Anterior cingulate cortex (tissue), 58 donors: ENCODE measurements at regions not wholly inside any gene's neighbourhood (a gene's known extent, or its start where the extent isn't known, plus 50 kb on each side); places are given as distances from the start of the nearest gene placed in this dataset.
"Not testable (repeated sequence)": the region's sequence is repeated elsewhere in the genome, so short reads cannot be mapped to it uniquely, and the experiment has no call there.

Experiments
- DNase-seq, 58 donors: peaks; one replicate each; lab custom pipeline; 2025; lab: John Stamatoyannopoulos, UW

GRCh38 chr13:94825507-94825906 is 113.2 kb upstream of the SOX21 start:
- DNase-seq, result peak in 54 of 58 donors; percentile 6 to 88 (median 62)

- DNase-seq, result no peak
These were observed 112.3 kb upstream of the SOX21 start for GRCh38 chr13:94824601-94825000.

GRCh38 chr13:94822356-94822755 is 110.0 kb upstream of the SOX21 start:
- DNase-seq, result no peak

- no peak for DNase-seq
These were observed 103.9 kb upstream of the SOX21 start for GRCh38 chr13:94816256-94816655.

GRCh38 chr13:94813920-94814475 is 101.7 kb upstream of the SOX21 start:
- no peak for DNase-seq

GRCh38 chr13:94811753-94812152 is 99.4 kb upstream of the SOX21 start:
- no peak for DNase-seq

GRCh38 chr13:94800423-94800822 is 88.1 kb upstream of the SOX21 start:
- no peak for DNase-seq

- DNase-seq, result no peak
These were observed 87.0 kb upstream of the SOX21 start for GRCh38 chr13:94799299-94799698.

GRCh38 chr13:94798738-94799137 is 86.4 kb upstream of the SOX21 start:
- DNase-seq, result no peak

- DNase-seq, result no peak
These were observed 82.9 kb upstream of the SOX21 start for GRCh38 chr13:94795292-94795691.

- not testable (repeated sequence) for DNase-seq
These were observed 73.9 kb upstream of the SOX21 start for GRCh38 chr13:94786246-94786645.

GRCh38 chr13:94784066-94784465 is 71.7 kb upstream of the SOX21 start:
- no peak for DNase-seq

GRCh38 chr13:94783489-94783888 is 71.1 kb upstream of the SOX21 start:
- no peak for DNase-seq

GRCh38 chr13:94780421-94780820 is 68.1 kb upstream of the SOX21 start:
- no peak for DNase-seq

- DNase-seq, result no peak
These were observed 66.6 kb upstream of the SOX21 start for GRCh38 chr13:94778986-94779385.

- DNase-seq, result no peak
These were observed 66.2 kb upstream of the SOX21 start for GRCh38 chr13:94778585-94778984.

GRCh38 chr13:94776956-94777355 is 64.6 kb upstream of the SOX21 start:
- no peak for DNase-seq

- no peak for DNase-seq
These were observed 64.0 kb upstream of the SOX21 start for GRCh38 chr13:94776300-94776699.

GRCh38 chr13:94765814-94766213 is 53.5 kb upstream of the SOX21 start:
- DNase-seq, result no peak

GRCh38 chr13:94764576-94765321 is 52.4 kb upstream of the SOX21 start:
- no peak for DNase-seq
